ENCODE measurements at regions not wholly inside any gene's neighbourhood (a gene's known extent, or its start where the extent isn't known, plus 50 kb on each side); places are given as distances from the start of the nearest gene placed in this dataset.
A peak's percentile ranks its signal among the peaks of the same experiment; 100 is the strongest.

DNA sequence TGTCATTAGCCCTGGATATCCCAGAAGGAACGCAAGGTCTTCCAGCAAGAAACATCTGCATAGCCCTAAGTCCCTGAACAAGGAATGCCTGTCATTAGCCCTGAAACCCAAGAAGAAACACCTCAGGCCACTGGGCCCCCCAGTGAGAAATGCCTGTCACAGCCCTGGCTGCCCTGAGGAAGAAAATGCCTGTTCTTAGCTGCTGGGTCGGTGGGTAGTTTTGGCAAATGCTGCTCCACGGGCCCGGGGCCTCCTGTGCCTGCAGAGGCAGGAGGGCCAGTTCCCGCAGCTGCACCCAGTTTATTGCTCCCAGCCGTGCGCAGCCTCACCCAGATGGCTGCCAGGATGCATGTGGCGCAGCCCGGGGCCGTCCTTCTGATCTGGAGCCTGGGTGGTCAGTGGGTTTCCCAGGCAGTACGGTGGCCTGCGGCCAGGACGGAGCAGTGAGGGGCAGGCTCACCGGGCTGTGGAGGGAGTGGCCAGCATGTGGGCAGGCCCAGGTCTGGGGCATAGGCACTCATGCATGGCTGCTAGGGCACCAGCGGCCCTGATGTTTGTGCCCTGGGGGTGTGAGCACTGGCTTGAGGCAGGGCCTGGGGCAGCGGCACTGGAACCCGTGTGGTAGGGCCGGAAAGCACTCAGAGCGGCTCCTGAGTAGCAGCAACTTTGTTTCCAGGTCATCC is 219.0 kb downstream of the ERMARD start:
- DNase-seq (ENCODE audit: low spot score, unreplicated experiment), result no peak
- Mint-ChIP-seq H3K27me3 (peaks cover 8% of the 10 kb centered on the region), H3K27ac (peak overlapping the region; percentile 56), H3K36me3 (ENCODE audit: insufficient read depth) (peaks cover 3% of the 10 kb centered on the region), H3K9me3 (ENCODE audit: low read depth) (peaks cover 3% of the 10 kb centered on the region), H3K4me1 (ENCODE audit: low read depth) (peaks cover 10% of the 10 kb centered on the region), H3K4me3 (ENCODE audit: low read depth) (no peak overlapping the region)
- TF ChIP-seq, protein P1, sequence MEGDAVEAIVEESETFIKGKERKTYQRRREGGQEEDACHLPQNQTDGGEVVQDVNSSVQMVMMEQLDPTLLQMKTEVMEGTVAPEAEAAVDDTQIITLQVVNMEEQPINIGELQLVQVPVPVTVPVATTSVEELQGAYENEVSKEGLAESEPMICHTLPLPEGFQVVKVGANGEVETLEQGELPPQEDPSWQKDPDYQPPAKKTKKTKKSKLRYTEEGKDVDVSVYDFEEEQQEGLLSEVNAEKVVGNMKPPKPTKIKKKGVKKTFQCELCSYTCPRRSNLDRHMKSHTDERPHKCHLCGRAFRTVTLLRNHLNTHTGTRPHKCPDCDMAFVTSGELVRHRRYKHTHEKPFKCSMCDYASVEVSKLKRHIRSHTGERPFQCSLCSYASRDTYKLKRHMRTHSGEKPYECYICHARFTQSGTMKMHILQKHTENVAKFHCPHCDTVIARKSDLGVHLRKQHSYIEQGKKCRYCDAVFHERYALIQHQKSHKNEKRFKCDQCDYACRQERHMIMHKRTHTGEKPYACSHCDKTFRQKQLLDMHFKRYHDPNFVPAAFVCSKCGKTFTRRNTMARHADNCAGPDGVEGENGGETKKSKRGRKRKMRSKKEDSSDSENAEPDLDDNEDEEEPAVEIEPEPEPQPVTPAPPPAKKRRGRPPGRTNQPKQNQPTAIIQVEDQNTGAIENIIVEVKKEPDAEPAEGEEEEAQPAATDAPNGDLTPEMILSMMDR (IDR thresholded peaks at IDR 0.05; ENCODE audit: unreplicated experiment), result no peak

DNA sequence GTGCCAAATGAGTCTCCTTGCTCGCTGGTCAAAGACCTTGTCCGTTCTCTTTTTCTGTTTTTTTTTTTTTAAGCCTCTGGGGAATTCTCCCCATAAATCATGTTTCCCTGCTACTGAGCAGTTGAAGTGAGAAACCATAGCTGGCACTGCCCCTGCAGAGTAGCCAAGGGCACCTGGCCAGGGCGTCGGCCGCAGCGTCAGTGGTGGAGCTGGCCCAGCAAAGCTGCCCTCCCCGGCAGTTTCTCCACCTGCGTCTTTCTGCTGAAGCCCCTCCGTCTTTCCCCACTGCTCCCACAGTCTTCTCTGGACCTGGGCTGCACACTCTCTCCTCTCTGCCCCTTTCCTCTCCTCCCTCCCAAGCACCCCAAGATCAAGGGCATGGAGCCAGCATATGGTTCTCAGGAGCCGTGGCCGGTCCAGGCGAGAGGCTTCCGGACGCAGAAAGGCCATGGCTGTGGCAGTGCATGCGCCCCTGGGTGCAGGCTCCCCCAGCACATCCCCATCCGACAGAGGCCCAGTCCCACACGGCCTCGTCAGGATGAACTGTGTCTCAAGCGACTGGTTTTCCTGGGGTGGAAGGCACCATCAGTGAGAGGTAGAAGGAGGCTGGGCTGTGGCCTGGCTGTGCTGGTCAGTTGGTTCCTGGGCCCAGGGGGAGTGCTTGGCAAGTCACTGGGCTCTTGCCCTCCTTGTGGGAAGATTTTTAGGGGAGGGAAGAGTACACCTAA is 218.1 kb downstream of the ERMARD start:
- peaks cover 3% of the 10 kb centered on the region for H3K9me3 Mint-ChIP-seq (ENCODE audit: low read depth)
- H3K27ac Mint-ChIP-seq, result no peak overlapping the region
- peaks cover 10% of the 10 kb centered on the region for H3K27me3 Mint-ChIP-seq
- peaks cover 10% of the 10 kb centered on the region for H3K4me1 Mint-ChIP-seq (ENCODE audit: low read depth)
- TF ChIP-seq, protein P1 (IDR thresholded peaks at IDR 0.05; ENCODE audit: unreplicated experiment), result no peak
- DNase-seq (ENCODE audit: low spot score, unreplicated experiment), result no peak
- no peak overlapping the region for H3K4me3 Mint-ChIP-seq (ENCODE audit: low read depth)
- peaks cover 7% of the 10 kb centered on the region for H3K36me3 Mint-ChIP-seq (ENCODE audit: insufficient read depth)

DNA sequence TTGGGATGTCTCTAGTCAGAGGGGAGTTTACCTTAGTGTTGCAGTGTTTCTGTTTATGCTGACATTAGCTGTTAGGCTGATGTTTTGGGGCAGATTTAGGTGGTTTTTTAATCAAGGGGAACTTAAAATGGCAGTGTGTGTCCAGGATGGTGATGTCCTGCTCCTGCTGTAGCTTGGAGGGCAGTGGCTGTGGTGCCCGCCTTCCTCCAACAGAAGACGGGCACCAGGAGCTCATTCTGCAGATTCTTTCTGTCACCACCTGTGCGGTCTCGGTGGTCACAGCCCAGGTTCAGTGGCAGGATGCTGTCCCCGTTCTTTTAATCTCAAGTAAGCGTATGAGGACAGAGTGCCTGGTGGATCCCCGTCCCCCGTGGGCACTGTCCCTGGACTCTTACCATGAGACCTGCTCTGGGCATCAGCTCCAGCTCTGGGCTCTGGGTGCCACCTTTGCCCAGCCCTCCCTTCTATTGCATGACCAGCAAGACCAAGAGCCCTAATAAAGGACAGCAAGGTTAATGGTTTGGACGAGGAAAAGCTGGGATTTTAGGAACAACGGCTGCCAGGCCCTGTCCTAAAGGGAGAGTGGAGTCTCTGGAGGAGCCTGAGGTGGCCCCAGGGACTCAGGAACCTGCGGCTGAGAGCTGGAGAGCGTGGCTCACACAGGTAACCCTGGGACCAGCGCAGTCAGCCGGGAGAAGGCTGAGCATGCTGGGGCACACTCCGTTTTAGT is 217.3 kb downstream of the ERMARD start:
- H3K4me3 Mint-ChIP-seq (ENCODE audit: low read depth), result no peak overlapping the region
- no peak overlapping the region for H3K27ac Mint-ChIP-seq
- H3K27me3 Mint-ChIP-seq, result peaks cover 8% of the 10 kb centered on the region
- TF ChIP-seq, protein P1 (IDR thresholded peaks at IDR 0.05; ENCODE audit: unreplicated experiment), result no peak
- H3K9me3 Mint-ChIP-seq (ENCODE audit: low read depth), result peaks cover 3% of the 10 kb centered on the region
- no peak for DNase-seq (ENCODE audit: low spot score, unreplicated experiment)
- peaks cover 7% of the 10 kb centered on the region for H3K36me3 Mint-ChIP-seq (ENCODE audit: insufficient read depth)
- peaks cover 10% of the 10 kb centered on the region for H3K4me1 Mint-ChIP-seq (ENCODE audit: low read depth)

DNA sequence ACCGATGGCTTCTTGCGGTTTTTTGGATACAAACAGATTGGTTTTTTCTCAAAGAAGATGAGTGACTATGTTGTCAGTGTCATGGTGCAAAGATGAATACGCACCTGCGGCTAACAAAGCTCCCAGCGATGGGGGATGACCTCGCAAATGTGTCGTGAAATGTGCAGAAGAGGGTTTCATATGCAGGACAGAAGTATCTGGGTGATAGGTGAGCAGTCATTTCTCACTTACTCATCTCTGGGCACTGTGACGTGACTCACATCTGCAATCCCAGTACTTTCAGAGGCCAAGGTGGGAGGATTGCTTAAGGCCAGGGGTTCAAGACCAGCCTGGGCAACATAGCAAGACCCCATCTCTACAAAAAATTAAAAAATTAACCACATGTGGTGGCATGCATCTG is 216.3 kb downstream of the ERMARD start:
- peaks cover 7% of the 10 kb centered on the region for H3K27me3 Mint-ChIP-seq
- DNase-seq (ENCODE audit: low spot score, unreplicated experiment), result no peak
- TF ChIP-seq, protein P1 (IDR thresholded peaks at IDR 0.05; ENCODE audit: unreplicated experiment), result no peak

More for the DNA sequence above, 216.3 kb downstream of the ERMARD start:
- Mint-ChIP-seq H3K36me3 (ENCODE audit: insufficient read depth) (peaks cover 7% of the 10 kb centered on the region), H3K27ac (no peak overlapping the region), H3K9me3 (ENCODE audit: low read depth) (peaks cover 3% of the 10 kb centered on the region), H3K4me3 (ENCODE audit: low read depth) (no peak overlapping the region), H3K4me1 (ENCODE audit: low read depth) (peaks cover 10% of the 10 kb centered on the region)
